Inflammatory macrophage (primary cell): ENCODE measurements at regions not wholly inside any gene's neighbourhood (a gene's known extent, or its start where the extent isn't known, plus 50 kb on each side); places are given as distances from the start of the nearest gene placed in this dataset.

Experiments
- DNase-seq, 2 donors: peaks; one replicate each; pipeline ENCODE4 v3.0.0-alpha.2; 2020 to 2022

DNA sequence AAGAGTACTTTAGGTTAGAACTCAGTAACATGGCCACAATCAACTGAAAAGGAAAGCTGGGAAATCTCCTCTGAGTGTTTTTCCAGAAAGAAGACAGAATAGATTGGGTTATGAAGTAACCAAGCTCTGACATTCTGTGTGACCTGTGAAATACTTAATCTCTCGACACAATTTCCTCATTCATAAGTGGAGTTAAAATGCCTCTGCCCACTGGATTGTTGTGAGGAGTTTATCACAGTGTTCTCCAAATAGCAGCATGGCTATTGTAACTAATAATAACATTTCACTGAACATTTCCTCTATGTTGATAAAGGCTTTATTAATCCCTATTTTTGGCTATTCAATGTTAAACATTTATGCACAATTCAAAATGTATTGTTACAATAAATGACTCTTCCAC lies 311.0 kb downstream of the GABRB2 start:
- no peak for DNase-seq

DNA sequence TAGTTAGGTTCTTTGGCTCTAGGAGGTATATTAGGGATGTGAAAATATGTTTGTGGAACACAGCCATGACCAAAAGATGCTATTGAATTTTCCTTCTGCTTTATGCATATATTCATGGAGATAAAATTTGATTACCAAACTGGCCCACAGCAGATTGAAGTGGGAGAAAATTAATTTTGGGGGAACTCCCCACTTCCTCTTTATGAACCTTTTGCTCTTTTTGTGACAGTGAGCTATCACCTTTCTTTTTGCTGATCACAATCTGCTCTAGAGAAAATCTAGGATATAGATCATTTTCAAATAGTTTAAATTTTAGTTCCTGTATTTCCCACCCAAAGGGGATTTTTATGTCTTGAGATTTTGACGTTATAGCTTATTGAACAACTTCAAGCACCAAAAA lies 313.0 kb downstream of the GABRB2 start:
- no peak for DNase-seq

DNA sequence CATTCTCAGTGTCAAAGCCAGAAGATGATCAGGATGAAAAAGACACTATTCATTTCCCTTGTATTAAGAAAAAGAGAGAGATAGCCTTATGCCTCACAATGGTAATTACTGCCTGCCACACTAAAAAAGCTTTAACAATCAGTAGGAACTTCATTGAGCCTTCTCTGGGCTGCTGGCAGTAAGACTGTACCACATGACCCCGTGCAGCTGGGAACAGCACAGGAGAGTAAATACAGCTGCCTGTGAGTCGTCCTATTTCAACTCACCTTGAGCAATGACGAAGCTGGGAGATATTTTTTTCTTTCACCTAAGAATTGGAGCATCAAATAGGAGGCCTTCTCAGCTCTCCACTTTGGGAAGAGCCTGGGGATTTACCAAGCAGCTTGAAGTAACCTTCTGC lies 316.3 kb downstream of the GABRB2 start:
- DNase-seq: no peak

DNA sequence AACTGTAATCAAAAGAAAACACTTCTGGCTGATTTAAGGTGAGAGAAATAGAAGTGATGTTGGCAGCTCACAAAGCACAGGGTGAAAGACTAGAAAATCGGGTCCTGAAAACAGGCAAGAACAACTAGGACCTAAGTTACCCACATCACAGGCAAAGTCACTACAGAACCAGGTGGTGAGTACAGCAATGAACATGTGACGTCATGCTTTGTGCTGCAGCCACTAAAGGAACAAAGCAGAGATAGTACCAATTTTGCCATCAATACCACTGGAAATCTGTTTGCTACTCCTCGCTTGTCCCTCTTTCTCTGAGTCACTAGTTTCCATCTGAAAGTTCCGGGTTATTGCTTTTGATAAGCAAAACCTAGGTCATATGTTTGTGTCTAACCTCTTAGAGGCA lies 326.7 kb downstream of the GABRB2 start:
- DNase-seq: no peak

DNA sequence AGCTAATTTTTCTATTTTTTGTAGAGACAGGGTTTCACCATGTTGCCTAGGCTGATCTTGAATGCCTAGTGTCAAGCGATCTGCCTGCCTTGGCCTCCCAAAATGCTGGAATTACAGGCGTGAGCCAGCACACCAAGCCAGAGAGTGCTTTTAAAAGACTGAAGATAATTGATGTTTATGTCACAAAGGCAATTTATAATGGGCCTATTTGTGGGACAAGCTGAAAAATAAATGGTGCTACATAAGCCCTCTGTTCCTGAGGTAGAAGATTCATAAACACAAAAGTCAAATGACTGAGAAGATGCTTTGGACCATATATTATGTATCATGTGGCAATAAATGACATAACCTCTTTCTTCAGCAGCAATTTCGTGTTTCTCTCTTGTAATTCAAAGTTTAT lies 329.6 kb downstream of the GABRB2 start:
- DNase-seq: no peak

DNA sequence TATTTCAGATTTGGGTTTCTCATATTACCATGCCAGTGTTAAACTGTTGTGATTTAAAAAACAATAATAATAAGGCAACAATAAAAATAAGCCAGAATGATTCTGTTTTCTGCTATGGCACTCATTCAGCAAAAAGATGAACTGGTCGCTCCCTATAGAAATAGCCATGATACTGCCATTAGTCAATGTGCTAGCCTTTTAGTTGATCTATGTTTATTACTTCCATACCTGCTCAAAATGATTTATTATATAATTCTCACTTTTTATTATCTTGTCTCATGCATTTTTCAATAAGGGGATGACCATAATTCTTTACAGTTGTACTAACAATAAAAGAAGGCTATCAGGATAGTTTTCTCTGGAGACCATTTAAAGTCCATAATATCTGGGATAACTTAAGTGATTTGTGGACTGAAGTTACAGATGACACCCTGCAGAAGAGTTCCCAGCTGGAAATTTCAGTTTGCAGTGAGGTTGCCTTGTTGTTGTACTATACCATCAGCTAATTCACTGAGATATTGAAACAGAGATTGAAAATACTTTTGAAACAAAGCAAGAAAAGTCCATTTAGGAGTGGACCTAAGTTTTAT lies 334.3 kb downstream of the GABRB2 start:
- no peak for DNase-seq

DNA sequence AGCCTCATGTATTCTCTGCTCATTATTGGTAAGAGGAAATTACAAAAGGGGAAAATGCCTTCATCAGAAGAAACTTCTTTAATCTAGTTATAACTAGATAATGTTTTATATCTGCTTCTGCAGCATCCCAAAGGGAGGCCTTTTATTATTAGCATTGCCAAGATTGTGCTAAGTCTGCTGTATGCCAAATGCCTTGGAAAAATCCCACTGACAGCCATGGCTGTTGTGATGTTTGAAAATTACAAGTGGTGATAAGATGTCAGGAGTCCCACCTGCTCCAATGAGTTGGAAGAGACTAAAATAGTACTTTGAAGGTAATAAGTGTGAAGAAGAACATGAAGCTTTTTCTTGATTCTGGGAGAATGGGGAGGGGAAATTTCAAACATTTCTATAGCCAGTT lies 345.0 kb downstream of the GABRB2 start:
- no peak for DNase-seq

DNA sequence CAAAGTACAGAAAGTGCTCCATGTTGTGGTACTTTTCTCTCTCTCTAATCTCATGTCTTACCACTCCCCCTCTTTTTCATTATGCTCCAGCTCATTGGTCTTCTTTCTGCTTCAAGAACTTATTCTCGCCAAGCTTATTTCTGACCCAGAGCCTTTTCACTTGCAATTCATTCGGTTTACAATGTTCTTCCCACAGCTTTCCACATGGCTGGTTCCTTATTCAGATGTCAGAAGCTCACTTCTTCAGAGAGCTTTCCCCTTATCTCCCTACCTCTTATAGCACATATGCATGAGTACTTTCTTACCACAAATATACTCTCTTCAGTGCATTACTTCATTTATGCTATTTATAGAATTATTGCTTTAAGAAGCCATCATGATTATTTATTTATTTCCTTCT lies 338.8 kb upstream of the ATP10B start:
- DNase-seq: no peak

DNA sequence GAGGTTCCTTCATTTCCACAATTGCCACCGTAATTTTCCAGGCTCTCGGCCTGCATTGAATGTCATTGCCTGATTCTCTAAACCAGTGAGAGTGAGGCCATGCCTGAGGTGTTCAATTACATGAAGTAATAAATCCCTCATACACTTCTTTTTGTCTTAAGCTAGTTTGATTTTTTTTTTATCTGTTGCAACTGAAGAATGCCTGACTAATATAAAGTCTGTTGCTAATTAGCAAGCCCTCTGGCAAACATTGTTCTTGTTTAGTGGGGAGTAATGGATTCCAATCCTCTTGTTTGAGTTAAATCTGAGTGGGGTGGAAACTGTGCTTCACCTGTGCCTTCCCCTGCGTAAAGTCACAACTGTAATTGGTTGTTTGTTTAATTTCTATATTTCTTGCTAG lies 338.1 kb upstream of the ATP10B start:
- no peak for DNase-seq

DNA sequence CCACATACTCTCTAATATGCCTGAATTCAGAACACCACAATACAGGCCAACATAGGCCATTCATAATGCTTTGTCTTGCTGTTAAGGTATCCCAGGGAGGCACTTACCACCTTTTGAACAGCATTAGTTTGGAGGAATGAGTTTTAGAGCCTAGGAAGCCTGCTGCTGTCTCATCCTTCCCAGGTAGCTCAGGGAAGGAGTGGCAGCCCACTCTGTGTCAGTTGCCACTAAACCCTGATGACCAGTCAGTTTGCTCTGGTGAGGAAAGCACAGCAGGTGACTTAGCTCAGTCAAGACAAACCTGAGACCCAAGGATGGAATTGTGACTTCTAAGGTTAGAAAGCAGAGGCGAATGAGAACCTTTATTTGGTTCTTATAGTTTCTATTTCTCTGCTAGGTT lies 337.4 kb upstream of the ATP10B start:
- no peak for DNase-seq

DNA sequence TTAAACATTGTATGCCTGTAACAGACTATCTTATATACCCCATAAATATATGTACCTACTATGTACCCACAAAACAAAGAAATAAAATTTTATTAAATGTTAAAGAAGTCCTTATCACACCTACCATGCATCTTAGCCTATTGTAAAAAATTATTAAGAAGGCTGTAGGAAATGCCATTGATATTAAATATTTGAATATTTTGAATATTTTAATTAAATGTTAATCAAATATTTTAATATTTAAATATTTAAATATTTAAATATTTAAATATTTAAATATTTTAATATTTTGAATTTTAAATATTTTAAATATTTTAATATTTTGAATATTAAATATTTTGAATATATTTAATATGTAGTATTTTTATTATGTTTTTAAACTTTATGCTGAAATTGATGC lies 331.5 kb upstream of the ATP10B start:
- DNase-seq: no peak

DNA sequence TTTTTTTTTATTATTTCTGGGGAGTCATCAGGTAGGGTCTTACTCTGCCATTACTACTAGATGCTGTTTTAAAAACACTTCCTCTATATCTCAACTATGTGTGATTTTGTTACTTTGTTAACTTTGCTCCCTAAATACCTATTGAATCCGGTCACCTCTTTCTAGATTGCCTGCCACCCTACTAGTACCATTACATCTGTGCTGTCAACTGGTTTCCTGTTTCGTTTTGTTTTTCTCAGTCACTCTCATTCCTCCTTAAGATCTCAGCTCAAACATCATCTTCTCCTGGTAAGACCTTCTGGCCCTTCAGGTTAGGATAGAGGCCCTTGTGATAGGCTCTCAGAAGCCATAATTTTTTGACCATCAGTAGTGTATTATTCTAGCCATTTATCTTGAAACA lies 324.2 kb upstream of the ATP10B start:
- no peak for DNase-seq

DNA sequence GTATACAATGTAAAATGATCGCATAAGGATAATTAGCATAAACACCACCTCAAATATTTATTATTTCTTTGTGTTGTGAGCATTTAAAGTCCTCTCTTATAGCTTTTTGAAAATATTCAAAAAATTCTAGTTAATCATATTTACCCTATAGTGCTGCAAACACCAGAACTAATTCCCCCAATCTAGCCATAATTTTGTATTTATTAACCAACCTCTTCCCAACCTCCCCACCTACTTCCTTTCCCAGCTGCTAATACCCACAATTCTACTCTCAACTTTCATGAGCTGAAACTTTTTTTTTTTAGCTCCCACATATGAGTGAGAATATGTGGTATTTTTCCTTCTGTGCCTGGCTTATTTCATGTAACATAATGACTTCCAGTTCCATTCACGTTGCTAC lies 317.8 kb upstream of the ATP10B start:
- no peak for DNase-seq

DNA sequence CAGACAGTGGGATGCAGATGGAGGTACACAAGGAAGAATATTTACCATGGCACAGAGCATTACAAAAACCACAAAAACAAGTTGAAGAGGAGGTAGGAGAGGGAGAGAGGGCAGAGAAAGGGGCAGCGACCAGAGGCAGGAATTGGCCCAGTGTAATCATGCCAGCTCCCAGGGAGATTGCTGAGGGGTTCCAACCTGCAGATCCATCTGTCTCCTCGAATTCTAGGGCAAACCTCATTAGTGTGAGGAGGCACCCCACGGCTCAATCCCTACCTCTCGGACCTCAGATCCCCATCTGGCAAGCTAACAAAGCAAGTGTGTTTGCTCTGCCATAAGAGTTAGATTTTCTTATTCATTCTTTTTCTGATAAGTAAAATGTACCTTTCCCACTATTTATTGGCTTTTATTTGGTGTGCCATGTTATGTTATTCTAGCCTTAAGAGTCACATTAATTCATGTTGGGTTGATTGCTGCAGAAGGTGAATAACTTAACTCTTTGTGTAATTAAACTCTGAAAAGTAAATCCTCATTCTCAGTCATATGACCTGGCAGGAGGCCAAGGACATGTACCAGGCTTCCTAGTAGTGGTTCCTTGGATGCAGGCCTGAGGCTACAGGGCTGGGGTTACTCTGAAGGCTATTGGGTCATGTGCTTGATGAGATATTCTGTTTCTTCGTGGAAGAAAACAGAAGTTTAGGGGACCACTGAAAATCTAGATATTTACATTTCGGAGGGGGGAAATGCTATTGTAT lies 315.2 kb upstream of the ATP10B start:
- no peak for DNase-seq

DNA sequence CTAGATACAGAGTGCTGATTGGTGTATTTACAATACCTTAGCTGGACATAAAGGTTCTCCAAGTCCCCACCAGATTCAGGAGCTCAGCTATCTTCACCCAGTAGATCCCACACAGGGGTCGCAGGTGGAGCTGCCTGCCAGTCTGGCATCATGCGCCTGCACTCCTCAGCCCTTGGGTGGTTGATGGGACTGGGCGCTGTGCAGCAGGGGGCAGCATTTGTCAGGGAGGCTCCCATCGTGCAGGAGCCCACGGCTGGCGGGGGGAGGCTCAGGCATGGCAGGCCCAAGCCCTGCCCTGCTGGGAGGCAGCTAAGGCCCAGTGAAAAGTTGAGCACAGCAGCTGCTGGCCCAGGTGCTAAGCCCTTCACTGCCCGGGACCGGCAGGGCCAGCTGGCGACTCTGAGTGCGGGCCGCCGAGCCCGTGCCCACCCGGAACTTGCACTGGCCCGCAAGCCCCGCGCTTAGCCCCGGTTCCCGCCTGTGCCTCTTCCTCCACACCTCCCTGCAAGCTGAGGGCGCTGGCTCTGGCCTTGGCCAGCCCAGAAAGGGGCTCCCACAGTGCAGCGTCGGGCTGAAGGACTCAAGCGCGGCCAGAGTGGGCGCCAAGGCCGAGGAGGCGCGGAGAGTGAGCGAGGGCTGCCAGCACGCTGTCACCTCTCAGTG lies 314.1 kb upstream of the ATP10B start:
- DNase-seq: no peak

DNA sequence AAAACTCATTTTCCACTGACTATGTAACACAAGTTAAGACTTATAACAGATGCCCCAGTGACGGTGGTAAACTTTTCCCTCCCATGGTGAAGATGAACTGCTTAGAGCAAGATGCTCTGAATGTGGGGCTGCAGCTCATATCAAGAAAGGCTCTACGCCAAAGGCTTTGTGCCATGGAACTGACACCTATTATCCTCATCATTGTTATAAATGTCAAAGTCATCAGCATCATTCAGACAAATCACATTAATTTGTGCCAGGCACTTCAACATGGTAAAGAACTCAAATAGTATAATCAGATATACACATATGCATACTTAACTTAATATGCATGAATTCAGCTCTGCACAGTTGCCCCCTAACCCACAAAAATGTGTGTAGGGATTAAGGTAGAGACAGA lies 305.9 kb upstream of the ATP10B start:
- no peak for DNase-seq

DNA sequence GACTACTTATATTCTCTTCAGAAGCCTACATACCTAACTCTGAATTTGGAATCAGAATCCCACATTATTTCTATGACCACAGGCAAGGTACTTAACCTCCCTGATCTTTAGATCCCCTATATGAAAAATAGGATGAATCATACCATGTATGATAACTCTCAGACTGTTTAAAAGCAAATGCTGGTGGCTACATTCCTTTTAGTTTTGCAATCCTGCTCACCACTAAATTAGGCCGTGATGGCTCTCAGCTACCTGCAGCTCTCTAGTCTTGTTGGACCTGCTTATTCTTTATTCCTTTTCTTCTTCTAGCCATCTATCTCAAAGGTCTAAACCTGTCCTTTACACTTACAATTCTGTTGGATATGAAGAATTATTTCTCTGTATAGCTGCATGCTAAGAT lies 303.4 kb upstream of the ATP10B start:
- DNase-seq: no peak

DNA sequence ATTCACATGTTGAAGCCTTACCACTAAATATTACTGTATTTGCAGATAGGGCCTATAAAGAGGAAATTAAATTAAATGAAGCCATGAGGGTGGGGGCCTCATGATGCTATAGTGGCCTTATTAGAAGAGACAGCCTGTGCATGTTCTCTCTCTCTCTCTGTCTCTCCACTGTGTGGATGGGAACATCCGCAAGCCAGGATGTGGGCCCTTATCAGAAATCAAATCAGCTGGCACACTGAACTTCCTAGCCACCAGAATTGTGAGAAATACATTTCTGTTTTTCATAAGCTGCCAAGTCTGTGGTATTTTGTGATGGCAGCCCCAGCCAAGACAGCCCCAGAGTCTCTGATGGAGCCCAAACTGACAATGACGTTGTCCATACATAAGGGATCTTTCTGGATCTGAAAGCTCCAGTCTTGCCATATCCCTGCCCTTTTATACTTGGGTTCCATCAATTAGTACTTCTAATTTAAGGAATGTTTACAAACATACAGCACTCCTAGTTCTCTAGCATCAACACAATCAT lies 300.5 kb upstream of the ATP10B start:
- no peak for DNase-seq

DNA sequence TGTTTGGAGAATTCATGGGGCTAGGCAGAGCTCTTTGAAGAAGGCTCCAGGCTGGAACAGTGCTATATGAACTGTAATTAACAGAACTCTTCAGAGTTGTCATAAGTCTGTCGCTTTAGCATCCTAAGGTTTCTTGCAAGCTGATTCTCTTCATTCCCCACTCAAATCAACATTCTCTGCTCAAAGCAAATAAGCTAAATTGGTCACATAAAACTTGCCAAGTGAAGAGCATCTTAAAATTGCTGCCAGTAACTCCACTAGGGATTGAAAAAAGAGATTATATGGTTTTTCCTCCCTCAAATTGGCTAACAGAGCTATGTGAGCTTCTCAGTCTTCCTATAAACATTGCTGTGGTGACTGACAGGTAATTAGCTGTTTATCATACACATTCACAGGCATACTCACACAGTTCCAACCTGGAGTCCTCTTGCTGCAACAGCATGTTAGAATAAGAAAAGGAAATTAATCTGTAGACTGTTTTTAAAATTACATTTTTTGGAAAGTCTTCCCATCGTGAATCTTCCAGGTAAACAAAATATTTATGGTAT lies 298.5 kb upstream of the ATP10B start:
- no peak for DNase-seq

DNA sequence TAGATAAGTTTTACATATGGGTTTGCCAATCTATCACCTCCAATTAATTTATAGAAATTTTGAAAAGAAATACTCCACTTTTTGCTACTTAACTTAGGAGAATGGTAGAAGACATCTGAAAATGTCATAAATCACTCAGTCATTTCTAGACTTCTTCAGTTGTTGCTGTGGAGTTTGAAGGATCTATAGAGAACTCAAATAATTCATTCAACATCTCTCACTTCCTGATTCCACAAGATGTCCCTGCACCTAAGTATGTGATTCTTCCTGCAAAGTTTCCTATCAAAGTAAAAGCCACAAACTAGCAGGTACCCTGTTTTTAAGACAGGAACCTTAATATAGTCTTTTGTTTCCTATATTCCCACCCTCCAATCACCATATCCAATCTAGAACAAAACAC lies 297.1 kb upstream of the ATP10B start:
- no peak for DNase-seq

DNA sequence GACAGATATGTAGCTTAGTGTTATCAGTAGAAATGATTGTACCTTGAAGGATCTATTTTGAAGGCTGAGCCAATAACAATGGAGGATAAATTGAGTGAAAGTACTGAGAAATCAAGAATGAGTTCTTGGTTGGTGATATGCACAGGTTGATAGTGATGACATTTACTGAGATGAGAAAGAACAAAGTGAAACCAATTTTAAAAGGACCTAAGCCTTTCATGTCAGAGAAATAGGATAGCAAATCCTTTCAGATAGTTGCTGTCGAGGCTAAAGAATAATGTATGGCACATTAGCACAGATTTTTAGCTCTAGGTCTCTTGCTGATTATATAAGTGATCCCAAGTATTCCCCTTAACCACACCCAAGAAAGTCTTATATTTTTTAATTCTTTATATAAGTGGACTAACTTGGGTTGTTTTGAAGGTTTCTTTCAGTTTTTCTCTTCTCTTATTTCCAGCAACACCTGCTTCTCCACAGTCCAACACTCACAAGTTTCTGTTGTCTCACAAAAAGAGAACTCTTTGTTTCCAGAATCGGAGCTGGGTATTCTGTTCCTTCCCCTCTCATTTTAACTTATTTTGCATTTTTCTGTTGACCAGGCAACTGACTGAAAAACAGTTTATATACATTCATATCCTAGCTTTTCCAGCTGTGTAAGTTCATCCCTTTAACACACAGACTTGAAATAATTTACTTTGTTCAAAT lies 286.9 kb upstream of the ATP10B start:
- DNase-seq: no peak

DNA sequence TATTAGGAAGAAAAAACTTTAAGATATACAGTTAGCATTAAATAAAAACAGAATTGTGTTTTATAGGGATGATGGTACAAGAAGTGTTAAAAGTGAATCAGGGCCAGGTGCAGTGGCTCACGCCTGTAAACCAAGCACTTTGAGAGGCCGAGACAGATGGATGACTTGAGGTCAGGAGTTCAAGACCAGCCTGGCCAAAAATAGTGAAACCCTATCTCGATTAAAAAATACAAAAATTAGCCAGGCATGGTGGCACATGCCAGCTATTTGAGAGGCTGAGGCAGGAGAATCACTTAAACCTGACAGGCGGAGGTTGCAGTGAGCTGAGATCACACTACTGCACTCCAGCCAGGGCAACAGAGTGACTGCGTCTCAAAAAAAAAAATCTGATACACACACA lies 282.9 kb upstream of the ATP10B start:
- no peak for DNase-seq

DNA sequence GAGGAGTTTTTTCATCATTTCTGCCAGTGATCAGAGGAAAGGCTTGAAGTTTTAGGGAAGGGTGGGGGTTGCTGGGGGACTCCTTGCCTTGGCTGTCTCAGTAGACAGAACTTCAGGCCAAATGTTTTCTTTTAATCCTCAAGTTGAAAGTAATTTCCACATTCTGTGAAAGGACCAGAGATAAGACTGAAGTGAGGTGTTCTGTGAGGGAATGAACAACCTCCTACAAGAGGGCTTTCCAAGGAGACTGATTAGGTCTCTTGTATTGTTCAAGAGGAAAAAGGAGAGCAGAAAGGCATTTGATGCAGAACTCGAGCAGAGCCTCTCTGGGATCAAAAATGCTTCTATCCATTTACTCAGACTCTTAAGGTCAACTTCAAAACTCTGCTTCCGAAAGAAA lies 282.1 kb upstream of the ATP10B start:
- DNase-seq: no peak
